ENCODE measurements at regions not wholly inside any gene's neighbourhood (a gene's known extent, or its start where the extent isn't known, plus 50 kb on each side); places are given as distances from the start of the nearest gene placed in this dataset.

- ATAC-seq (no peak), FAIRE-seq (no peak), DNase-seq (ENCODE audit: low spot score) (no peak)
- Histone ChIP-seq H4K20me1 (ENCODE audit: insufficient read depth, low read length) (no peaks in the 10 kb centered on the region), H3K9ac (ENCODE audit: insufficient read depth, low read depth, low read length) (no peak overlapping the region), H3K79me2 (ENCODE audit: insufficient read depth, low read length) (no peaks in the 10 kb centered on the region), H3K4me2 (ENCODE audit: low read depth, low read length) (no peak overlapping the region), H3K36me3 (replicated peaks in 1 of 2; ENCODE audit: control insufficient read depth in 1 of 2, insufficient read depth in 2 of 2, low read length in 2 of 2) (no peaks in the 10 kb centered on the region), H3K4me1 (ENCODE audit: insufficient read depth, low read length) (no peaks in the 10 kb centered on the region), H2AFZ (ENCODE audit: low read length) (no peak overlapping the region), H3K4me3 (replicated peaks in 1 of 3; ENCODE audit: insufficient read depth in 1 of 3, low read depth in 2 of 3, low read length in 3 of 3) (no peak overlapping the region), H3K9me3 (ENCODE audit: low read length) (peaks cover 70% of the 10 kb centered on the region), H3K27me3 (ENCODE audit: control insufficient read depth in 1 of 2, insufficient read depth in 2 of 2, low read length in 2 of 2) (no peaks in the 10 kb centered on the region), H3K27ac (ENCODE audit: extremely low read length, insufficient read depth, low read length) (no peak overlapping the region)
- no TSS peak for BruUV-seq (replicated peaks)
- ChIA-PET POLR2A (no interaction called here), CTCF (ENCODE audit: low intra/inter-chr PET ratio, low total read pairs) (no interaction called here)
- WGBS (ENCODE audit: low lambda C conversion rate): 0% methylated on average over 2 of the region's 4 CpGs
- in situ Hi-C loops (cut with HindIII; ENCODE audit: extremely low pct_ligation_motif_present, low pct_unique_long_range_greater_than_20kb) (no loop called here), intact Hi-C loops (cut with micrococcal nuclease; ENCODE audit: unreplicated experiment) (no loop called here)
- no peak for TF ChIP-seq ZBTB44 (CRISPR knock-in tag; IDR thresholded peaks at IDR 0.05)
Observed at GRCh38 chr14:97477353-97477752, 680.2 kb downstream of the VRK1 start.

- CTCF ChIA-PET (ENCODE audit: low intra/inter-chr PET ratio, low total read pairs): no interaction called here
- FAIRE-seq (no peak), ATAC-seq (no peak), DNase-seq (ENCODE audit: low spot score) (no peak)
- Histone ChIP-seq H3K4me3 (replicated peaks in 1 of 3; ENCODE audit: insufficient read depth in 1 of 3, low read depth in 2 of 3, low read length in 3 of 3) (no peak overlapping the region), H3K9me3 (ENCODE audit: low read length) (peaks cover 79% of the 10 kb centered on the region), H4K20me1 (ENCODE audit: insufficient read depth, low read length) (no peaks in the 10 kb centered on the region), H3K4me1 (ENCODE audit: insufficient read depth, low read length) (no peaks in the 10 kb centered on the region), H3K27me3 (ENCODE audit: control insufficient read depth in 1 of 2, insufficient read depth in 2 of 2, low read length in 2 of 2) (no peaks in the 10 kb centered on the region), H3K4me2 (ENCODE audit: low read depth, low read length) (no peak overlapping the region), H3K79me2 (ENCODE audit: insufficient read depth, low read length) (no peaks in the 10 kb centered on the region), H2AFZ (ENCODE audit: low read length) (no peak overlapping the region), H3K27ac (ENCODE audit: extremely low read length, insufficient read depth, low read length) (no peak overlapping the region), H3K36me3 (replicated peaks in 1 of 2; ENCODE audit: control insufficient read depth in 1 of 2, insufficient read depth in 2 of 2, low read length in 2 of 2) (no peaks in the 10 kb centered on the region), H3K9ac (ENCODE audit: insufficient read depth, low read depth, low read length) (no peak overlapping the region)
- POLR2A ChIA-PET: no interaction called here
- intact Hi-C loops (cut with micrococcal nuclease; ENCODE audit: unreplicated experiment) (no loop called here), in situ Hi-C loops (cut with HindIII; ENCODE audit: extremely low pct_ligation_motif_present, low pct_unique_long_range_greater_than_20kb) (no loop called here)
- 30% methylated on average over 4 of the region's 10 CpGs for WGBS (ENCODE audit: low lambda C conversion rate)
- no TSS peak for BruUV-seq (replicated peaks)
- TF ChIP-seq ADNP (CRISPR knock-in tag; IDR thresholded peaks at IDR 0.05): no peak
- no peak for TF ChIP-seq MTF1 (CRISPR knock-in tag; IDR thresholded peaks at IDR 0.05)
- no peak for TF ChIP-seq ZNF574 (CRISPR knock-in tag; IDR thresholded peaks at IDR 0.05)
- no peak for TF ChIP-seq FOXM1 (CRISPR knock-in tag; IDR thresholded peaks at IDR 0.05)
- no peak for TF ChIP-seq HNRNPK (IDR thresholded peaks at IDR 0.05; ENCODE audit: low read depth, low read length, poor library complexity, severe bottlenecking)
- TF ChIP-seq ZNF431 (CRISPR knock-in tag; IDR thresholded peaks at IDR 0.05; ENCODE audit: borderline replicate concordance, low read depth): no peak
- no peak for TF ChIP-seq SMAD3 (CRISPR knock-in tag; IDR thresholded peaks at IDR 0.05)
- no peak for TF ChIP-seq SRSF9 (IDR thresholded peaks at IDR 0.05; ENCODE audit: borderline replicate concordance, insufficient read depth, low read depth, low read length, poor library complexity, severe bottlenecking)
- no peak for TF ChIP-seq HDAC6 (IDR thresholded peaks at IDR 0.05; ENCODE audit: low read depth, low read length)
- TF ChIP-seq ATF2 (CRISPR knock-in tag; IDR thresholded peaks at IDR 0.05): no peak
- no peak for TF ChIP-seq ATF3 (CRISPR knock-in tag; IDR thresholded peaks at IDR 0.05)
- TF ChIP-seq ZNF576 (CRISPR knock-in tag; IDR thresholded peaks at IDR 0.05): no peak
Observed at GRCh38 chr14:97485201-97485600, 688.0 kb downstream of the VRK1 start.

All from HepG2 (cell line).